GM13976 (cell line): ENCODE measurements at regions not wholly inside any gene's neighbourhood (a gene's known extent, or its start where the extent isn't known, plus 50 kb on each side); places are given as distances from the start of the nearest gene placed in this dataset.

Experiments used
- DNase-seq: peaks from one replicate; pipeline ENCODE4 v3.0.0; 2012; ENCODE audit warnings: low spot score
- CTCF ChIP-seq: IDR thresholded peaks from 2 replicates; pipeline ENCODE4 v1.5.1; 2012; ENCODE audit warnings: borderline replicate concordance, mild to moderate bottlenecking; ENCODE audit not compliant: insufficient read depth; ENCODE audit errors: extremely low read depth, missing control alignments, control extremely low read depth
- in situ Hi-C: fragments of 300-500 bp; cut with MboI; formaldehyde crosslinking; loops from one replicate; pipeline ENCODE4 v1.12.0; 2022; ENCODE audit warnings: low sequenced_read_pairs, mixed read lengths, inconsistent platforms; ENCODE audit not compliant: unreplicated experiment

GRCh38 chr17:12521416-12521815 is 144.3 kb upstream of the MYOCD start:
- in situ Hi-C loops: no loop called here
- no peak for TF ChIP-seq CTCF
- no peak for DNase-seq

DNA sequence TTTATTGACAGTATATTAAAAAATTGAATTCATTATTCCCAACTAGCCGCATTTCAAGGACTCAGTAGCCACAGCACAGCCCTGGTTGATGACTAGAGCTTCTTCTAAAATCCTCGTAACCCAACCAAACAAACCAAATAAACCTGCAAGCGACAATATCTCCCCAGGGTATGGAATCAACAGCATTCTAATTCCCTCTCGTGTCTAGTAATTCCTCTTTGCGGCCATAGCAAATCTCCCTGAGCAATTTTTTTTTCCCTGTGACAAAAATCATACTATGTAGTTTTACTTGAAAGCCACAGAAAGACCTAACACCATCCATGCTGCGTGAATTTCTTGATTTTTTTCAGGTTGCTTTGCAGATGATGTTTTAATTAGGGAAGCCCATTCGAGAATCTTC is 143.4 kb upstream of the MYOCD start:
- DNase-seq: no peak
- TF ChIP-seq CTCF: no peak
- in situ Hi-C loops: no loop called here

DNA sequence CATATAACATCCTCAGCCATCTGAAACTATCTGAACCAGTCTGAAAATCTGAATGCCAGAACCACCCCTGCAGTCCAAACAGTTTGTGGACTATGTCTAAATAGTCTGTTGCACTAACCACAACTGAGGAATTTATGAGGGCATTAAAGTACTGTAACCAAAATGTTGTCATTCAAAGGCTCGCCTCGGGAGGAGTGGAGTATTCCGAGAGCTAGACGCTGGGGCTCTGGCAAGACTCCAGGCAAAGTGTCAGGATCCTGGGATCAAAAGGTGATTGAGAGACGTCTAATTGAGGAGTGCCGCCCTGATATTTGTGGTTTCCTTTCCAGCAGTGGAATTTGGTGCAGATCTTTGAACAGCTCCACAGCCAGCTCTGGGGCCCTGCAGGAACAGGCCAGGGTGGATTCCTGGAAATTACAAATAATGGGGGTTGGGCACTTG is 142.9 kb upstream of the MYOCD start:
- DNase-seq: no peak

GRCh38 chr17:12523244-12523643 is 142.4 kb upstream of the MYOCD start:
- in situ Hi-C loops: no loop called here
- no peak for TF ChIP-seq CTCF
- DNase-seq: no peak

More for the DNA sequence above, 142.9 kb upstream of the MYOCD start:
- in situ Hi-C loops: no loop called here
- TF ChIP-seq CTCF: no peak

- TF ChIP-seq CTCF: no peak
- no peak for DNase-seq
- in situ Hi-C loops: no loop called here
These were observed 137.7 kb upstream of the MYOCD start for GRCh38 chr17:12528036-12528435.

DNA sequence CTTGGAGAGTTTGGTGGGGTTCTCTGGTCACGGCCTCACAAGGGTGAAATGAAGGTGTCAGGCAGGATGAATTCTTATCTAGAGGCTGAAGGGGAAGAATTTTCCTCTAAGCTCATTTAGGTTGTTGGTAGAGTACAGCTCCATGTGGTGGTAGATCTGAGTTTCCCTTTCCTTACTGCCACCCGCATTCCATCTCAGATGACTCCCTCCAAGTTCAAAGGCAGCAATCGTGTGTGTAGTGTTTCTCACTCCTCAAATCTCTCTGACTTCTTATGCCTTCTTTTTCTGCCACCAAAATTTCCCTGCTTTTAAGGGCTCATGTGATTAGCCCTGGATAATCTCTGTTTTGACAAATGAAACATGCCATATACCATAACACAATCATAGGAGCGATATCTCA is 135.5 kb upstream of the MYOCD start:
- in situ Hi-C loops: no loop called here
- no peak for DNase-seq
- TF ChIP-seq CTCF: no peak

DNA sequence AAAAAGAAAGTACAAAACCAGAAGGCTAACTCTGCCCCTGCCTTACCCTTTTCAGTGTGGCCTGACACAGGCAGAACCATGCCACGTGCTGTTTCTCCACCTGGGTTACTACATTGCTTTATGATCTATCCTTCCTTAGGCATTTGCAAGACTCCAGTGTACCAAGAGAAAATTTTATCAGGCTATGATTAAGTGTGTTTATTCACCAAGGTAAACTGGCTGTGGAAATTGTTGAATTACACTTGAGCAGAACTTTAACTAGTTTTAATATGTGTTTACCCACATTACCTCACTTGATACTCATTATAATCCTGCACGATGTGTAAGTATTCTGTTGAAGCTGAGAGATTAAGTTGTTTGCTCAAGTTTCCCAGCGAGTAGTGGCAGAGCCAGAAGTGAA is 129.7 kb upstream of the MYOCD start:
- no peak for TF ChIP-seq CTCF
- in situ Hi-C loops: no loop called here
- DNase-seq: no peak
